Calu3 (cell line): ENCODE measurements at regions not wholly inside any gene's neighbourhood (a gene's known extent, or its start where the extent isn't known, plus 50 kb on each side); places are given as distances from the start of the nearest gene placed in this dataset.
"Not testable (repeated sequence)": the region's sequence is repeated elsewhere in the genome, so short reads cannot be mapped to it uniquely, and the experiment has no call there.

Source experiments
- BruUV-seq: library from RNA; stranded (reverse); fragments of 400-500 nt; replicated peaks from 2 replicates; lab custom pipeline; 2021; lab: Mats Ljungman, UMichigan
- CTCF ChIA-PET: fragments of 300-600 bp; sonication (Branson Sonifier 250); formaldehyde crosslinking; loops from one replicate; lab custom pipeline; 2022; ENCODE audit warnings: antibody characterized with exemption; lab: Charles Lee
- DNase-seq: peaks from one replicate; pipeline ENCODE4 v3.0.0; 2022
- H3K27ac Mint-ChIP-seq: one replicate; pipeline ENCODE4 v1.8.0; 2022; ENCODE audit warnings: mixed read lengths; ENCODE audit not compliant: unreplicated experiment
- H3K27me3 Mint-ChIP-seq: one replicate; pipeline ENCODE4 v1.8.0; 2022; ENCODE audit warnings: mixed read lengths; ENCODE audit not compliant: unreplicated experiment
- H3K36me3 Mint-ChIP-seq: one replicate; pipeline ENCODE4 v1.8.0; 2022; ENCODE audit warnings: mild to moderate bottlenecking, moderate library complexity, mixed read lengths; ENCODE audit not compliant: insufficient read depth, unreplicated experiment
- H3K4me1 Mint-ChIP-seq: one replicate; pipeline ENCODE4 v1.8.0; 2022; ENCODE audit warnings: mild to moderate bottlenecking, low read depth, mixed read lengths; ENCODE audit not compliant: unreplicated experiment
- H3K4me3 Mint-ChIP-seq: one replicate; pipeline ENCODE4 v1.8.0; 2022; ENCODE audit warnings: mild to moderate bottlenecking, low read depth, moderate library complexity, mixed read lengths; ENCODE audit not compliant: unreplicated experiment
- H3K9me3 Mint-ChIP-seq: one replicate; pipeline ENCODE4 v1.8.0; 2022; ENCODE audit warnings: low read depth, mixed read lengths; ENCODE audit not compliant: unreplicated experiment
- CTCF ChIP-seq: fragments of 200-600 bp; IDR thresholded peaks from one replicate; pipeline ENCODE4 v1.8.0; 2022; ENCODE audit warnings: antibody characterized with exemption; ENCODE audit not compliant: unreplicated experiment
- intact Hi-C: fragments of 100-400 bp; cut with micrococcal nuclease; formaldehyde crosslinking; loops from one replicate; pipeline ENCODE4 v1.10.0; 2022; ENCODE audit not compliant: unreplicated experiment

GRCh38 chr4:179709961-179710624 is 2267.9 kb upstream of the AGA start:
- CTCF ChIA-PET, result no interaction called here
- Mint-ChIP-seq H3K27ac (no peak overlapping the region), H3K36me3 (no peaks in the 10 kb centered on the region), H3K27me3 (no peaks in the 10 kb centered on the region), H3K9me3 (no peaks in the 10 kb centered on the region), H3K4me3 (no peak overlapping the region), H3K4me1 (no peaks in the 10 kb centered on the region)
- no peak for DNase-seq
- no TSS peak for BruUV-seq
- intact Hi-C loops, result no loop called here
- no peak for TF ChIP-seq CTCF

GRCh38 chr4:179719766-179720450 is 2277.7 kb upstream of the AGA start:
- no TSS peak for BruUV-seq
- no peak overlapping the region for H3K4me3 Mint-ChIP-seq
- no peak for DNase-seq
- H3K27ac Mint-ChIP-seq, result no peak overlapping the region
- H3K9me3 Mint-ChIP-seq, result peaks cover 3% of the 10 kb centered on the region
- CTCF ChIA-PET, result no interaction called here
- H3K27me3 Mint-ChIP-seq, result no peaks in the 10 kb centered on the region
- H3K4me1 Mint-ChIP-seq, result no peaks in the 10 kb centered on the region
- no peak for TF ChIP-seq CTCF
- no peaks in the 10 kb centered on the region for H3K36me3 Mint-ChIP-seq
- intact Hi-C loops, result no loop called here

GRCh38 chr4:179726491-179726890 is 2284.3 kb upstream of the AGA start:
- H3K9me3 Mint-ChIP-seq, BruUV-seq, H3K27me3 Mint-ChIP-seq, DNase-seq, H3K4me1 Mint-ChIP-seq, H3K27ac Mint-ChIP-seq, intact Hi-C loops, CTCF ChIA-PET, H3K4me3 Mint-ChIP-seq, H3K36me3 Mint-ChIP-seq: not testable (repeated sequence)

- Mint-ChIP-seq H3K4me3 (no peak overlapping the region), H3K36me3 (no peaks in the 10 kb centered on the region), H3K27ac (no peak overlapping the region), H3K9me3 (peaks cover 3% of the 10 kb centered on the region), H3K27me3 (no peaks in the 10 kb centered on the region), H3K4me1 (no peaks in the 10 kb centered on the region)
- CTCF ChIA-PET, result no interaction called here
- no peak for TF ChIP-seq CTCF
- intact Hi-C loops, result no loop called here
- DNase-seq, result no peak
- BruUV-seq, result no TSS peak
These were observed 2286.1 kb upstream of the AGA start for GRCh38 chr4:179728305-179728704.

- DNase-seq, H3K4me1 Mint-ChIP-seq, H3K27me3 Mint-ChIP-seq, intact Hi-C loops, H3K27ac Mint-ChIP-seq, H3K4me3 Mint-ChIP-seq, H3K9me3 Mint-ChIP-seq, BruUV-seq, H3K36me3 Mint-ChIP-seq, CTCF ChIA-PET: not testable (repeated sequence)
These were observed 2294.6 kb upstream of the AGA start for GRCh38 chr4:179736820-179737219.
